GM23338 (cell line): ENCODE measurements at regions not wholly inside any gene's neighbourhood (a gene's known extent, or its start where the extent isn't known, plus 50 kb on each side); places are given as distances from the start of the nearest gene placed in this dataset.
"Not testable (repeated sequence)": the region's sequence is repeated elsewhere in the genome, so short reads cannot be mapped to it uniquely, and the experiment has no call there.

Experiments
- ATAC-seq: fragments of 200-7000 bp; cut with Tn5 transposase; 3 replicates; pipeline ENCODE4 v1.9.1; 2020
- DNase-seq: peaks from one replicate; pipeline ENCODE4 v3.0.0-alpha.2; 2015; ENCODE audit warnings: low spot score
- H2AFZ ChIP-seq: fragments of 200-600 bp; sonication (generic); 2 replicates; pipeline ENCODE4 v1.8.0; 2016; ENCODE audit warnings: antibody characterized with exemption, mild to moderate bottlenecking, moderate library complexity
- H3F3A ChIP-seq: fragments of 200-600 bp; sonication (generic); replicated peaks from 2 replicates; pipeline ENCODE4 v1.8.0; 2017; ENCODE audit warnings: antibody characterized with exemption, mixed run types, low read depth
- H3K27ac ChIP-seq: fragments of 200-600 bp; sonication (generic); 2 replicates; pipeline ENCODE4 v1.6.1; 2016; ENCODE audit warnings: low read depth
- H3K27me3 ChIP-seq: fragments of 200-600 bp; sonication (generic); 2 replicates; pipeline ENCODE4 v1.8.0; 2016; ENCODE audit warnings: mild to moderate bottlenecking, mixed run types, moderate library complexity; ENCODE audit not compliant: insufficient read depth
- H3K36me3 ChIP-seq: fragments of 200-600 bp; sonication (generic); 2 replicates; pipeline ENCODE4 v1.8.0; 2016; ENCODE audit warnings: mild to moderate bottlenecking; ENCODE audit not compliant: insufficient read depth
- H3K4me1 ChIP-seq: fragments of 200-600 bp; sonication (generic); 2 replicates; pipeline ENCODE4 v1.8.0; 2016; ENCODE audit warnings: mild to moderate bottlenecking, moderate library complexity; ENCODE audit not compliant: insufficient read depth
- H3K4me2 ChIP-seq: fragments of 200-600 bp; sonication (generic); 2 replicates; pipeline ENCODE4 v1.7.1; 2017; ENCODE audit warnings: mixed run types
- H3K4me3 ChIP-seq: fragments of 200-600 bp; sonication (generic); 2 replicates; pipeline ENCODE4 v1.6.1; 2016; ENCODE audit warnings: mixed run types
- H3K79me2 ChIP-seq: fragments of 200-600 bp; sonication (generic); replicated peaks from 2 replicates; pipeline ENCODE4 v1.8.0; 2017; ENCODE audit warnings: mild to moderate bottlenecking; ENCODE audit not compliant: insufficient read depth
- H3K9me2 ChIP-seq: fragments of 200-600 bp; sonication (generic); 2 replicates; pipeline ENCODE4 v1.8.0; 2017; ENCODE audit not compliant: insufficient read depth
- H4K20me1 ChIP-seq: fragments of 200-600 bp; sonication (generic); replicated peaks from 2 replicates; pipeline ENCODE4 v1.8.0; 2017; ENCODE audit warnings: mild to moderate bottlenecking; ENCODE audit not compliant: insufficient read depth
- H3K27ac Mint-ChIP-seq: 2 replicates; pipeline ENCODE4 v1.8.0; 2020; ENCODE audit warnings: inconsistent platforms, mild to moderate bottlenecking, moderate library complexity, mixed read lengths
- H3K27me3 Mint-ChIP-seq: 3 replicates; pipeline ENCODE4 v1.8.0; 2022; ENCODE audit warnings: low read depth, mild to moderate bottlenecking, moderate library complexity, mixed read lengths, inconsistent platforms; ENCODE audit not compliant: insufficient read depth, poor library complexity
- H3K36me3 Mint-ChIP-seq: 3 replicates; pipeline ENCODE4 v1.8.0; 2021; ENCODE audit warnings: low read depth, mild to moderate bottlenecking, inconsistent platforms, moderate library complexity, mixed read lengths
- H3K4me1 Mint-ChIP-seq: 3 replicates; pipeline ENCODE4 v1.8.0; 2020; ENCODE audit warnings: mild to moderate bottlenecking, inconsistent platforms, mixed read lengths
- H3K4me3 Mint-ChIP-seq: 3 replicates; pipeline ENCODE4 v1.8.0; 2021; ENCODE audit warnings: moderate library complexity, mild to moderate bottlenecking, inconsistent platforms, mixed read lengths
- H3K9me3 Mint-ChIP-seq: 3 replicates; pipeline ENCODE4 v1.8.0; 2020; ENCODE audit warnings: moderate library complexity, mild to moderate bottlenecking, inconsistent platforms, mixed read lengths
- ETS1 ChIP-seq: IDR thresholded peaks from 2 replicates; pipeline ENCODE4 v1.6.1; 2016; ENCODE audit warnings: antibody characterized with exemption
- EZH2 ChIP-seq: fragments of 200-600 bp; sonication (generic); IDR thresholded peaks from one replicate; pipeline ENCODE4 v1.8.0; 2017; ENCODE audit warnings: antibody characterized with exemption, mild to moderate bottlenecking, low read depth; ENCODE audit not compliant: unreplicated experiment
- EZH2phosphoT487 ChIP-seq: fragments of 200-600 bp; sonication (generic); IDR thresholded peaks from one replicate; pipeline ENCODE4 v1.8.1; 2018; ENCODE audit warnings: antibody characterized with exemption; ENCODE audit not compliant: unreplicated experiment
- NANOG ChIP-seq: IDR thresholded peaks from 2 replicates; pipeline ENCODE4 v1.6.1; 2016; ENCODE audit warnings: antibody characterized with exemption, borderline replicate concordance
- REST ChIP-seq: IDR thresholded peaks from one replicate; pipeline ENCODE4 v1.6.1; 2018; ENCODE audit warnings: antibody characterized with exemption; ENCODE audit not compliant: unreplicated experiment
- TF ChIP-seq, protein P1 (sequence below), 2 experiments: fragments of 200-600 bp in 1 of 2; sonication (generic) in 1 of 2; conservative IDR thresholded peaks; 2 replicates each; pipeline versions ENCODE4 v1.5.1 to v1.6.1; 2016 to 2017; ENCODE audit warnings: antibody characterized with exemption in 2 of 2, low read depth in 2 of 2, mild to moderate bottlenecking in 2 of 2, moderate library complexity in 1 of 2

- no peaks in the 10 kb centered on the region for H3K36me3 Mint-ChIP-seq
- H2AFZ ChIP-seq = no peak overlapping the region
- H3K4me2 ChIP-seq = no peak overlapping the region
Observed at GRCh38 chr12:88810806-88811205, 230.5 kb upstream of the KITLG start.

GRCh38 chr12:88809841-88810240 is 229.6 kb upstream of the KITLG start:
- not testable (repeated sequence) for DNase-seq, H3K4me3 ChIP-seq, H3K36me3 Mint-ChIP-seq, H3K27ac Mint-ChIP-seq, H3K79me2 ChIP-seq, H3K27ac ChIP-seq, ATAC-seq, H4K20me1 ChIP-seq, H3K4me3 Mint-ChIP-seq, H3K27me3 Mint-ChIP-seq, H3K36me3 ChIP-seq, H3K9me2 ChIP-seq, H2AFZ ChIP-seq, H3K27me3 ChIP-seq, H3F3A ChIP-seq, H3K9me3 Mint-ChIP-seq, H3K4me1 ChIP-seq, H3K4me1 Mint-ChIP-seq, H3K4me2 ChIP-seq

More at GRCh38 chr12:88810806-88811205, 230.5 kb upstream of the KITLG start:
- Histone ChIP-seq H3K4me3 (no peak overlapping the region), H3K27ac (no peak overlapping the region), H3K27me3 (no peaks in the 10 kb centered on the region), H4K20me1 (no peaks in the 10 kb centered on the region), H3K79me2 (no peaks in the 10 kb centered on the region), H3K36me3 (no peaks in the 10 kb centered on the region), H3F3A (no peaks in the 10 kb centered on the region), H3K4me1 (0 out of 2 replicates have a peak, but pooled peaks cover 3% of the 10 kb centered on the region), H3K9me2 (no peaks in the 10 kb centered on the region)
- no peak for ATAC-seq
- H3K27ac Mint-ChIP-seq = no peak overlapping the region; the same call in 1 of the 2 replicates
- H3K9me3 Mint-ChIP-seq = no peaks in the 10 kb centered on the region
- H3K4me3 Mint-ChIP-seq = no peak overlapping the region
- no peaks in the 10 kb centered on the region for H3K4me1 Mint-ChIP-seq
- TF ChIP-seq NANOG = no peak
- TF ChIP-seq, protein P1, sequence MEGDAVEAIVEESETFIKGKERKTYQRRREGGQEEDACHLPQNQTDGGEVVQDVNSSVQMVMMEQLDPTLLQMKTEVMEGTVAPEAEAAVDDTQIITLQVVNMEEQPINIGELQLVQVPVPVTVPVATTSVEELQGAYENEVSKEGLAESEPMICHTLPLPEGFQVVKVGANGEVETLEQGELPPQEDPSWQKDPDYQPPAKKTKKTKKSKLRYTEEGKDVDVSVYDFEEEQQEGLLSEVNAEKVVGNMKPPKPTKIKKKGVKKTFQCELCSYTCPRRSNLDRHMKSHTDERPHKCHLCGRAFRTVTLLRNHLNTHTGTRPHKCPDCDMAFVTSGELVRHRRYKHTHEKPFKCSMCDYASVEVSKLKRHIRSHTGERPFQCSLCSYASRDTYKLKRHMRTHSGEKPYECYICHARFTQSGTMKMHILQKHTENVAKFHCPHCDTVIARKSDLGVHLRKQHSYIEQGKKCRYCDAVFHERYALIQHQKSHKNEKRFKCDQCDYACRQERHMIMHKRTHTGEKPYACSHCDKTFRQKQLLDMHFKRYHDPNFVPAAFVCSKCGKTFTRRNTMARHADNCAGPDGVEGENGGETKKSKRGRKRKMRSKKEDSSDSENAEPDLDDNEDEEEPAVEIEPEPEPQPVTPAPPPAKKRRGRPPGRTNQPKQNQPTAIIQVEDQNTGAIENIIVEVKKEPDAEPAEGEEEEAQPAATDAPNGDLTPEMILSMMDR (conservative IDR thresholded peaks at IDR 0.05; ENCODE audit: low read depth in 2 of 2) = no peak
- no peak for TF ChIP-seq REST
- peaks cover 3% of the 10 kb centered on the region for H3K27me3 Mint-ChIP-seq
- no peak for DNase-seq

GRCh38 chr12:88805692-88806091 is 225.4 kb upstream of the KITLG start:
- no peaks in the 10 kb centered on the region for H3K36me3 Mint-ChIP-seq
- H3K9me3 Mint-ChIP-seq = no peaks in the 10 kb centered on the region
- no peak overlapping the region for H3K4me3 Mint-ChIP-seq
- no peak overlapping the region for H3K27ac Mint-ChIP-seq
- Histone ChIP-seq H3K27ac (no peak overlapping the region), H3K27me3 (no peaks in the 10 kb centered on the region), H3K36me3 (no peaks in the 10 kb centered on the region), H3K9me2 (no peaks in the 10 kb centered on the region), H3F3A (no peaks in the 10 kb centered on the region), H3K4me2 (no peak overlapping the region), H4K20me1 (no peaks in the 10 kb centered on the region), H3K4me3 (no peak overlapping the region), H2AFZ (peak overlapping the region; percentile 86), H3K79me2 (no peaks in the 10 kb centered on the region), H3K4me1 (0 out of 2 replicates have a peak, but pooled peaks cover 3% of the 10 kb centered on the region)
- peaks cover 2% of the 10 kb centered on the region for H3K27me3 Mint-ChIP-seq
- peak; percentile 6 for DNase-seq
- no peak for ATAC-seq
- H3K4me1 Mint-ChIP-seq = no peaks in the 10 kb centered on the region
- TF ChIP-seq EZH2phosphoT487 = no peak
- TF ChIP-seq NANOG = no peak
- TF ChIP-seq, protein P1 (conservative IDR thresholded peaks at IDR 0.05; ENCODE audit: low read depth in 2 of 2) = no peak
- no peak for TF ChIP-seq ETS1
- no peak for TF ChIP-seq EZH2
- no peak for TF ChIP-seq REST
